ENCODE measurements at regions not wholly inside any gene's neighbourhood (a gene's known extent, or its start where the extent isn't known, plus 50 kb on each side); places are given as distances from the start of the nearest gene placed in this dataset.

DNA sequence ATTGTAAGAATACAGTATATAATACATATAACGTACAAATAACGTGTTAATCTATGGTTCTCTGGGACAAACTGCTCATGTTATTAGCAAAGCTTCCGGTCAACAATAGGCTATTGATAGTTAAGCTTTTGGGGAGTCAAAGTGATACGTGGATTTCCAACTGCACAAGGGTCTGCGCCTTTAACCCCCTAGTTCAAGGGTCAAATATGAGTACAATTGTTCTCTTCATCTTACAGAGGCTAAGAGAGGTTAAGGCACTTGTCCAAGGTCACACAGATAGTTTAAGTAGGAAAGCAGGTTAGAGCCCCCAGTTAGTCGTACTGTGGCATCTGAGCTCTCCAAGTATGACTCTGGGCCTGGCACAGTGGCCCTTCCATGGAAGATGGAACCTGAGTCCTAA lies 204.3 kb upstream of the KRR1 start:
- DNase-seq (ENCODE audit: extremely low spot score, insufficient read length, low read depth) (no peak), FAIRE-seq (no peak)

DNA sequence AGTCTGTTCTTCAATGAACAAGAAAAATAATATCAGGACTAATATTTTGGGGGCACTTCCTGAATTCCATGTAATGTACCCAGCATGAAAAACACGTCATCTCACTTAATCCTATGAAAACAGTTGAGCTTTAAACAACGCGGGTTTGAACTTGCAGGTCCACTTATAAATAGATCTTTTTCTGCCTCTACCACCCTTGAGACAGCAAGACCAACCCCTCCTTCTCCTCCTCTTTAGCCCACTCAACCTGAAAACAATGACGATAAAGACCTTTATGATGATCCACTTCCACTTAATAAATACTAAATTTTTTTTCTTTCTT lies 203.9 kb upstream of the KRR1 start:
- no peak for FAIRE-seq

DNA sequence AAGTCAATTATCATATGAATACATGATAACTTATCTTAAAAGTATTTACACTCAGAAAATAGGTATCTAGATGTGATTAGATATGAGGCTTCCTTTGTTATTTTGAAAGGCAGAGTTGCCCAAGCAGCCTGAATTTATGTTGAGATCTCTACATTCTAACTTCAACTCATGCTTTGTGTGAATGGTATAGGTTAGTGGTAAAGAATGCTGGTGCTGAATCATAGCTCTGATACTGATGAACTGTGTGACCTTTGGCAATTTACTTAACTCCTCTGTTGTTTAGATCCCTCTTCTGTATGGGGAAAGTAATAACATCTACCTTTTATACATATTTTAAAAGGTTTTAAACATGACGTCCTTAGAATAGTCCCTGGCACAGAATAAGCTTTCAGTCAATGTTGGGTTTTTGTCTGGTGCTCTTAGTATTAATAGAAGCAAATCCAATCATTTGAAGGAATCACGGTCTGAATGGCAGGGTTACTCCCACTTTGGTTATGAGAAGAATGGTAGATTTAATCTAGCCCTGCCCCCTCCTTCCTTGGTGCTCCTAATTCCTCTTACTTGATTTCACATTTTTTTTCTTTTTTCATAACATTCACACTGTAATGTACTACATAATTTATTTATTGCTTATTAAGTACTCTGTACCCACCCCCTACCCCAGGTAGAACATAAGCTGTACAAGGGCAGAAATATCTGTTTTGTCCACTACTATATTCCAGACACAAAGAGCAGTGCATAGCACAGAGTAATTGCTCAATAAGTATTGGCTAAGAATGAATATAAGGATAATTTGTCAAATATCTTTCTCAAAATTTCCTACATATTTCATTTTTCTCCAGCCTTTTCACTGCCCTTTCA lies 203.3 kb upstream of the KRR1 start:
- FAIRE-seq (no peak), DNase-seq (ENCODE audit: extremely low spot score, insufficient read length, low read depth) (no peak)

More for the DNA sequence above, 203.9 kb upstream of the KRR1 start:
- no peak for DNase-seq (ENCODE audit: extremely low spot score, insufficient read length, low read depth)

DNA sequence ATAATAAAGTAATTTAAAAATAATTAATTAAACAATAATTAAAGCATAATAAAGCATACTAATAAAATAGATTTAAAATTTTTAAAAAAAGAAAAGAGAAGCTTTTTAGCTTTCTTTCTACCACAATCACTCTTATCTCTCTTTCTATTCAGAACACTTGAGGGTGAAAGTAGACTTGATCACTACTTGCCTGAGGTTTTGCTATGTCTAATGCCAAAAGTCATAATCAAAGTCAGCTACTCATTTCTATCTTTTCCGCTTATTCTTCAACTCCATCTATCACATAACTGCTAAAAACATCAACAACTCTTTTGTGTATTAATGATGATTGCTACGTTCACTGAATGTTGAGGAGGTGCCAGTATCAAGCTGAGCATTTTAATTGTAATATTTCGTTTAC lies 202.0 kb upstream of the KRR1 start:
- DNase-seq (ENCODE audit: extremely low spot score, insufficient read length, low read depth): no peak
- FAIRE-seq: no peak

DNA sequence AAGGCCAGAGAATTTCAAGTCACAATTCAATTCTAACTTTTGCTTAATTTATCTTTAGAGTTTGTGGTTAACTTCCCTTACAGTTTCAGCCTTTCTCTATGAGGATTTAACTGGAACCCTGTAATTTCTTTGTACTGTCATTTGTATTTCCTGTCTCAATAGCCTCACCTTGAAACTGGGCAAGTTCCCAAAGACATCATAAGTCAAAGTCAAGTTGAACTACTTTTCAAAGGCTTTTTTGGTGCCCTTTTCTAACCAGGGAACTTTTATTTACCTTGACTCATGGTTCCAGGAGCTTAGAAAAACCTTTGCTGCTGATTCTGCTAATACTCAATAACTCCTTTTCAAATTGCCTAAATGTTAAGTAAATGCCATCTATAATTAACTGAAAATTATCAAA lies 200.8 kb upstream of the KRR1 start:
- FAIRE-seq: no peak

DNA sequence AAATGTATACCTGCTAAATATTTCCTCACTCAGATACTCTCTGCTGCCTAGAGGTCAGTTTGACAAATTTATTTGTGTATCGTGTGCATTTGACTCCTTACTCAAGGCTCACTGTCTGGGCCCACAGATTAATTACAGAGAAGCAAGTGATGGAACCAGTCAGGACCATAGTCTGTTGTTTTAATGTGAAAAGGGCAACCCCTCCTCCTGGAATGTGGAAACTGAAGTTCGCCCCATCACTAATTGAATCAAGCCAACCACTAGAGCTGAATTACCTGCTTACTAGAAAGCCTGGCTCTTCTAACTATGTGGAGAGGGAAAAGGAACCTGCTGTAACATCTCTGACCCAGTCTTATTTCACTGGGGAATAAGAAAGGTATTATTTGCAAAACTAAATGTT lies 199.9 kb upstream of the KRR1 start:
- FAIRE-seq: no peak
- DNase-seq (ENCODE audit: extremely low spot score, insufficient read length, low read depth): no peak

More for the DNA sequence above, 200.8 kb upstream of the KRR1 start:
- no peak for DNase-seq (ENCODE audit: extremely low spot score, insufficient read length, low read depth)

DNA sequence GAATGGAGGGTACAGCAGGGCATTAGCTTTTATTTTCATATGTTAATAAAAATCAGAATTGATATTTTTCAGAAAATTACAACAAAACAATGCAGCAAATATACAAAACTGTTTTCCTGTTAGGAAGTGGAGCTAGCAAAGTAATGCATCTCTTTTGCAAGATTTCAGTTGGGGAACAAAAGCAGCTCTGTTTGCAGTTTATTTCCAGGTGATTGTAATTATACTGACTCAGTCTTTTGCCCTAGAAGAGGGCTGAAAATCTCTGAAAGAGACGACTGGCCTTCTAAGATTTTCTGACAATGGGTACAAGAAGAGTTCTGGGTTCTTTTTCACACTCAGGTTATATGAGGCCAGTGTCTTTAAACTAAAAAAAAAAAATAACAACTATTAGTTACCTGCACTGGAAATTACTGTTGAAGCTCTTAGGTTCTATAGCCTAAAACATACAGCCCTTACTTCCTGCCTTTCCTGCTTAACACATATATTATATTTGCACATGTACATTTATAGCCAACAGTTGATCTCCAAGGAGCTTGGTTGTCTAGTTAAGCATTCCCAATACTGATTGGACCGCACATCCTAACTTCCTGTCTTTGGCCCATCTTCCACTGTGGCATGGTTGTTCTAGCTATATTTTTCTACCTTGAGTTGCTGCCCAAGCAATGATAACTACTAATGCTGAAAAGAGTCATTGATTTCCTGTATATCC lies 199.1 kb upstream of the KRR1 start:
- no peak for FAIRE-seq
- DNase-seq (ENCODE audit: extremely low spot score, insufficient read length, low read depth): no peak

DNA sequence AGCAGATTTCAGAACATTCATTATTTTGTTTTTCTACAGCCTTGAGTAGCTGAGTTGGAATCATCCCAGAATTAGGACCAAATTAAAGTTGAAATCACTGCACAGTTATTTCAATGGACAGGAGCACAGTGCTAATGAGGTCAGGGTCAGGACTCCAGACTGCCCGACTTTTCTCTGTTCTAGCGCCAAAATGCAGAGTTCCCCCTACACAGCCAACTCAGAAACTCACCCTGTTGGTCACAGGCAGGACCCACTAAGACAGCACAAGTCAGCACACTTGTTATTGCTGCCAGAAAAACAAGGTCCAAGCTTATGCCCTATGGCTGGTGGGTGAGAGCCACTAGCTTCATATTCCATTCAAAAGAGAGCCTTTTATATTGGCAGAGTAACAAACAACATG lies 198.1 kb upstream of the KRR1 start:
- no peak for FAIRE-seq
- DNase-seq (ENCODE audit: extremely low spot score, insufficient read length, low read depth): no peak

DNA sequence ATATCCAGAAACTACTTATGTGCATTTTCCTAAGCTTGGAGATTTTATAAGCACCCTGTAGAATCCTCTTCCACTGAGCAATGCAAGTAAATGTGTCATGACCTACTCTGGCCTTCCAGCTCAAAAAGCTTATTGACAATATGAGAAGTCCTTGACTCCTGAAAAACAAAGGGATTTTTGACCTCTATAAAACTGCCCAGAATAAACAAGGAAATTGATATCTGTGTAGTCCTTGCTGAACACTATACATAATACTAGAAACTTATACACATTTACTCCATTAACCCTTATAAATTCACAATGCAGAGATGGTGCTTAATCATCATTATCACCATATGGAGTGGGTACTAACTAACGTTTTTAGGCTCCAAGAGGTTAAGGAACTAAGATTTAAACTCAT lies 197.4 kb upstream of the KRR1 start:
- FAIRE-seq: no peak
- DNase-seq (ENCODE audit: extremely low spot score, insufficient read length, low read depth): no peak

DNA sequence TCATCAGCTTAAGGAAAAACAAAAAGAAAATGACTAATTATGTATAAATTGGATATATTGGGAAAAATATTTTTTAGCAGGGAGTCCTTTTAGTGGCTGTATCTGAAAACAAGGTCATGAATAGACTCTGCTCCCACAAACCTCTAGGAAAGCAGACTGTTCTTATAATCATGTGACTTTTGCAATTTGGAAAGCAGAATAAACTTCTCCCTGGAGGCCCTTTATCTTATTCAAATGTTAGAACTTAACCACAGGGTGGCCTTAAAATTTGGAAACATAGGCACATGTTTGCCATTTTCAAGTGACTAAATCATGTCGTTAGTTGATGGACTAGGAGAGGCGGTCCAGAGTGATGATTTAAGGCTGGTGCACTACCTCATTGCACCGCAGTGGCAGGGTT lies 196.6 kb upstream of the KRR1 start:
- FAIRE-seq: no peak
- no peak for DNase-seq (ENCODE audit: extremely low spot score, insufficient read length, low read depth)

DNA sequence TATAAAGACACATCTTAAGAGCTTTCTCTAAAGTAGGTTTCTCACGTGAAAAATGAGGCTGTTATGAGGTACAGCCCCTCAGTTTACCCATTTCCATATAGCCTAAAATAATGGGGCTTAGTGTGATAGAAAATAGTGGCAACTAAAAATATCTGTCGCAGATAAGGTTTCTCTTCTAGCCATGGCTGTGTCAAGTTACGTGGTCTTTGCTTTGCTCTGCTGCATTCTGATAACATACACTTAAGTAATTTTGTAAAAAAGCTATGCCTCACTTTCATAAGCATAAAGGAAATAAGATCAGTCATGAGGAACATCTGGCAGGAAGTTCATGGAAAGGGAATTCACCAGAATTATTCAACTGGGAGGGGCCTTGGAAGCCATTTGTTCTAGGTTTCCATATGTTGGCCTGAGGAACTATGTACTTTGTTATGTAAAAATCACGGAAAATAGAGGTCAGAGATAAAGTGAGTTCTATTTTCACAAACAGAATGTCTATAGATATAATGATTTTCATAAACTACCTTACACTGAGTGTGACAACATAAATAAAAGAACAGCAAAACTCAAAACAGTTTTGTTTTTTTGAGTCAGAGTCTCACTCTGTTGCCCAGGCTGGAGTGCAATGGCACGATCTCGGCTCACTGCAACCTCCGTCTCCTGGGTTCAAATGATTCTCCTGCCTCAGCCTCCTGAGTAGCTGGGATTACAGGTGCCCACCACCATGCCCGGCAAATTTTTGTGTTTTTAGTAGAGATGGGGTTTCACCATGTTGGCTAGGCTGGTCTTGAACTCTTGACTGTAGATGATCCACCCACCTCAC lies 195.6 kb upstream of the KRR1 start:
- no peak for FAIRE-seq
- DNase-seq (ENCODE audit: extremely low spot score, insufficient read length, low read depth): no peak

DNA sequence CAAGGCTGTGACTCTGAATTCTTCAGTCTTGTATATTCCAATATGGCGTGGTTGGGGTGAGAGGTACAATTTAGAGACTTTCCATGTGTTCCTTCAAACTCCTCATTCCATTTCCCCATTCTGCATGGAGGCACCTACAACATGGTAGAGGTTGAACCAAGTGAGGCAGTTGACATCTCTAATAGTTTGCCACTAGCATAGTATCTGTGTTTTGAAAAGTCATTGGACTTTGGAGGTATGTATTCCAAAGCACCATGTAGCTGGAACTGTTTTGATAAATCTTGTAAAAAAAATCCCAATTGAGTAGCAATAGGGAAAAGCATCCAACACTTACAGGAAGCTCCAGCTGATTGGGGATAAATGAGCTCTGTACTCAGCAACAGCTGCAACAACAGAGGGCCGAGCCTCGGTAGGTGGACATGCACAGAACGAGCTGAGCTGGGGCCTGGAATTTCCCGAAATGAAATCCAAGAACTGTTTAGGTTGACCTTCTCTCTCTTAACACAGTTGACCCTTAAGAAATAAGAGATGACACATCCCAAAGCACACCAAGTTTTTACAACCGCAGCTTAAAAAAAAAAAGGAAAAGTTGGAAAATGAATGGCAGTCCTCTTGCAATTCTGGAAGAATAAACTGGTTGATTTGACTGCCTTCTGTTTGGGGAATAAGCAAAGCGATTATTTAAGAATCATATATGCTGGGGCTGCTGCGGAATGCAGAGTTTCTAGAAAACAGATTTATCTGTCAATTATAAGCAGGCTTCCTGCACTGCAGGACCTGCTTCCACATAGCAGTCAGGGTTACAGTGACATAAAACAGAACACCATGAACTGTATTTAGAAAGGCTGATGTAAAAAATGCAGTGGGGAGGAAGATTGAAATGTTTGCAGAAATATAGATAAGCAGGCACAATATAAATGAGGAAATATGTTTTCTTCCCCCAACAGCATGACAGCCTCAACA lies 194.6 kb upstream of the KRR1 start:
- FAIRE-seq (no peak), DNase-seq (ENCODE audit: extremely low spot score, insufficient read length, low read depth) (no peak)

DNA sequence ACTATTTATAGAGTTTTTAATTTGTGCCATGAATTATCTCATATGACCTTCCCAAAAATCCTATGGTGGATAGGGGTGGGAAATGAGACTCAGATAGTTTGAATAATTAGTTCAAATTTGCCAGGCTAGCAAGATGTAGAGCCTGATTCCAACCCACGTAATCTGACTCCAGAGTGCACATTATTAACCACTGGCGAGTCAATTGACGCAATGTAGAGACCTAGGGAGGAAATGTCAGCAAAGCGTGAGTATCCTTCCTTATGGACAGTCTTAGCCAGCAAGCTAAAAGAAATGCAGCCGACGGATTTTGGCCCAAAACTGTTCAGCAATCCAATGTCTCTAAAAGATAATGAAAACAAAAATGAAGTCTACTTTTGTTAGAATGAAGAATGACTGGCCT lies 193.3 kb upstream of the KRR1 start:
- FAIRE-seq (no peak), DNase-seq (ENCODE audit: extremely low spot score, insufficient read length, low read depth) (no peak)

DNA sequence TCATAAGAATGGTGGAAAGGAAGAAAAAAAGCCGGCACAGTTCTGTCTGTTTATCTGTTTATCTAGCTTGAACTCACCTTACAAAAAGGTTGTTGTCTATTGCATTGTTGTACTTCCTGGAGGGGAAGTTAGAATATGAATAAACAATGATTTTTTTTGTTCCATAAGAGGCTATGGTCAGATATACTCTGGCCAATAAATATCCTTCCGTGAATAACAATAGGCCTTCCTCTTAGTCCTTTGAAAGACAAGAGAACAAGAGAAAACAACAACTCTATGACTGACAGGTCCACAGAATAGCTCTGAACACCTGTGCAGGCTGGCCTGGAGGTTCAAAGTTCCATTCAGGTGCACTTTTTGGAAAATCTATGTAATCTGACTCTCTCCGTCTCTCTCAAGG lies 192.8 kb upstream of the KRR1 start:
- DNase-seq (ENCODE audit: extremely low spot score, insufficient read length, low read depth): no peak
- FAIRE-seq: no peak

DNA sequence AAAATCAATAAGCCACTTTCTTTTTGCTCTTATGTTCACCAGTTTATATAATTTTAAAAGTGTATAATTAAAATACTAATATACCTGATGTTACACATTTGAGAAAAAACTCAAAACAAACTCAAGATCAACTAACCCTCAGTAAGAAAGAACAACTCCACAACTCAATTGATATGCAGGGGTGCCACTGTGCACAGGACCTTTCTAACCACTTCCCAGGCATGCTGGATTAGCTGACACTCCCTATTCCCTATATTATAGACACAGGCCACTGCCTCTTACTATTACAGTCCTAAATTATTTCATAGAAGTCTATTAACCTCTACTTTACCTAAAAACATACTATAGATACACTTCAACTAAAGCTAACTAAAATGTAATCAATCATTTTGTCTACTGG lies 191.7 kb upstream of the KRR1 start:
- DNase-seq (ENCODE audit: extremely low spot score, insufficient read length, low read depth): no peak
- no peak for FAIRE-seq

DNA sequence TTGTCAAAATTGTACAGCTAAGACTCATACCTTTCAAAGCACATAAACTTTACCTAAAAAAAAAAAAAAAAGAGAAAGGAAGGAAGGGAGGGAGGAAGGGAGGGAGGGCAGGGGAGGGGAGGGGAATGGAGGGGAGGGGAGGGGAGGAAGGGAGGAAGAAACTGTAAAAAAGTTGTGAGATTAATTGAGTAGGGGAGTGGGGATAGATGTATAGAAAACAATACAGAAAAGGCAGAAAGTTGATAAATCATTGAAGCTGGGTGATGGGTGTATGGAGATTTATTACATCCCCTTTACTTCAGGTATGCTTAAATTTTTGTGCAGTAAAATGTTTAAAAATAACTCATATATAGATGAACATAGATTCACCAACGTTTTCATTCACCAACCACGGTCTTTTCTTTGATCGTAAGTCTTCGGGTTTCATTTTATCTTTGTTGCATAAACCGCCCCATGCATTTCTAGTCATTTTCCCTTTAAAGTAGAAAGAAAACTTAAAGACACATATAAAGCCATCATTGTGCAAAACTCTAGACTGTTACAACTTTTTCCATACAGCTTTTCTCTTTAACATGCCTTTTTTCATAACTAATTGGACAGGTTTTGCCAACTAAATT lies 191.2 kb upstream of the KRR1 start:
- FAIRE-seq (no peak), DNase-seq (ENCODE audit: extremely low spot score, insufficient read length, low read depth) (no peak)

DNA sequence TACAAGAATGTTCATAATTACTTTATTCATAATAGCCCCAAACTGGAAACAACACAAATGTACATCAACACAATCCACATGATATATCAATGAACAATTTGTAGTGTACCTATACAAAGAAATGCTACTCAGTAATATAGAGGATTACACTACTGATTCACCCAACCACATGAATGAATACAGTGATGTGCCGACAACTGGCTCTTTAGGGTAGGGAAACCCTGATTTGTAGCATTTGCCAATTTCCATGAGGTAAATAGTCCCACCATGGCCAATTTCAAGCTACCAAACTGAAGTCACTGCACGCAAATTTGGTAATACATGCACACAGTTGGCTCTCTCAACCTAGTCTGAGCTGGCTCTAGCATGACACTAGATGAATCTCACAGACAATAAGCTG lies 190.4 kb upstream of the KRR1 start:
- FAIRE-seq (no peak), DNase-seq (ENCODE audit: extremely low spot score, insufficient read length, low read depth) (no peak)

DNA sequence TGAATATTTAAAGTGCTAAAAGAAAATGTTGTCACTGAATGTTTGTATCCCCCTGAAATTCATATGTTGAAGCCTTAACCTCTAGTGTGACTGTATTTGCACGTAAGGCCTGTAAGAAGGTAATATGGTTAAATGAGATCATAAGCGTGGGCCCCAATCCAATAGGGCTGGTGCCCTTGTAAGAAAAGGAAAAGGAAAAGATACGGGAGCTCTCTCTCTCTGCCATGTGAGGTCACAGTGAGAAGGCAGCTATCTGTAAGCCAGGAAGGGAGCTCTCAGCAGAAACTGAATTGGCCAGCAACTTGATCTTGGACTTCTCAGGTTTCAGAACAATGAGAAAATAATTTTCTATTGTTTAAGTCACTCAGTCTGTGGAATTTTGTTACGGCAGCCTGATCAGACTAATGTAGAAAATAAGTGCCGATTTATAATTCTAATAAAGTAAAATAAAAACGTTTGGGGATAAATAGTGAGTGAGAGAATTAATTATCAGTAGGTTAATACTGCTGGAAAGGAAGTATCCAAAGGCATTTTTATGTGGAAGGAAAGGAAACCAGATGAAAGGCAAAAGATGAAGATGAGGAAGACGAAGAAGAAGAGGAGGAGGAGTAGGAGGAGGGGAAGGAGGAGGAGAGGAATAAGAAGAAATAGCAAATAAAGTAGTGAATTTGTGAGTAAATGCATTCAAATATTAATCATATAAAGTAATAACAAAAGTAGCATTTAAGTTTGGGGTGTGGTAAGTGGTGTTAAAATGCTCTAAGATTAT lies 188.5 kb upstream of the KRR1 start:
- DNase-seq (ENCODE audit: extremely low spot score, insufficient read length, low read depth) (no peak), FAIRE-seq (no peak)

DNA sequence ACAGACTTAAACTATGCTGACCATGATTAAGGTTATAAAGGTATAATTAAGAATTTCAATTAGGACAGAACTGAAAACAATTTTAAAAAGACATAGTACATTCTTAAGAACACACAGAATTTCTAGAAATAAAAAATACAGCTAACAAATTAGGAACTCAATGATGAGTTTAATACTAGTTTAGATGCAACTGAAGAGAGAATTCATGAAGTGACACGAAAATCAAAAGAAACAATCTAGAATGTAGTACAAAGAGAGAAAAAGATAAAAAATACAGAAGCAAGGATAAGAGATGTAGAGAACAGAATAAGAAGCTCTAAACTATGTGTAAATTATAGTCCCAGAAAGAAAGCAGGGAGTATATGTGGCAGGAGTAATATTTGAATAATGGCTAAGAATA lies 187.8 kb upstream of the KRR1 start:
- no peak for DNase-seq (ENCODE audit: extremely low spot score, insufficient read length, low read depth)
- no peak for FAIRE-seq

Data from GM18507 (cell line).